NCI-H82 (cell line): ENCODE measurements at regions not wholly inside any gene's neighbourhood (a gene's known extent, or its start where the extent isn't known, plus 50 kb on each side); places are given as distances from the start of the nearest gene placed in this dataset.

Experiments used
- DNase-seq: peaks from one replicate; lab custom pipeline; 2025; lab: John Stamatoyannopoulos, UW

DNA sequence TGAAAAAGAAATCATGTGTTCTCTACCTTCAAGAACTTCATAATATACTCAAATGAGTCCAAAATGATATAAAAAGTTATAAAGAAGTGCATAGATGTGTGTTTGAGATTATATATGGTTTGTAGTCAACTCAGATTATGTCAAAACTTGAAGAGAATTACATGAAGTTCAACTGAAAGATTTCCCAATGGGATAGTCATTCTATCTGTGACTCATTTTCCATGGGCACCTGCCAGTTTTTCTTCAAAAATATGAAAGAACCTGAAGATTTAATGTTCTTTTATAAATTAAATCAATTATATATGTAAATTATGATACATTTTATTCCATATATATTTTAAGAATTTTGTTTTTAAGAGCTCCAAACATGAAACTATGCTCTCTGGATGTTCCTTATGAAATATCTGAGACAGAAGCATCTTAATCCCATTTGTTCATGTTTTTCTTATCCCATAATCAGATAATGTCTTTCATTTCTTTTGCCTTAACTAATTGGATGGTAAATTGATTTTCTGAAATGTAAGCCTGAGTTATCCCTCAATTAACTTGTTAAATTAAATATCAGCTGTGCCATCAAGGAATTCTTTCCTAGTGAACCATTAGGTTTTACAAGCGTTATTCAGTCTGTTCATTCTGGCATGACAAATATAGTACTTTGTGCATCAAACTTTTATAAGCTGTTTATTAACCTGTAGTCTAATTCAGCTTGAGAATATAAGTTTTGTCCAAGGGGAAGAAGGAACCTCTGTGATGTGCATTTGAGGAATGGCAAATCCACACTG lies 387.1 kb downstream of the IPMK start:
- peak; percentile 39 for DNase-seq

DNA sequence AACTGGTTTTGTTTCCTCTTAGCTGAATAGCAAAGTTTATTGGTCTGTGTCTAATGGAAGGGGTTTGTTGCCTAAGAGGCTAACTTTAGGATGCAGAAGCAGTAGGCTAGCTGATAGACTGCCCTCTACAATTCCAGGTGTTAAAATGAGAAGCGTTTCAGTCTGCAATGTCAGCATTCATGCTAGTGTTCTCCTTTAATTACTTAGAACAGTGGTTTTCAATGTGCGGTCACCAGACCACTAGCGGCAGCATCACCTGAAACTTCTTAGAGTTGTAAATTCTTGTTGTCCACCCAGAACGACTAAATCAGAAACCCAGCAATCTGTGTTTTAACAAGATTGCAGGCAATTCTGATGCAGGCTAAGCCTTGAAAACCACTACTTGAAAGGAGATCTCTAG lies 392.9 kb downstream of the IPMK start:
- DNase-seq, result peak; percentile 20

DNA sequence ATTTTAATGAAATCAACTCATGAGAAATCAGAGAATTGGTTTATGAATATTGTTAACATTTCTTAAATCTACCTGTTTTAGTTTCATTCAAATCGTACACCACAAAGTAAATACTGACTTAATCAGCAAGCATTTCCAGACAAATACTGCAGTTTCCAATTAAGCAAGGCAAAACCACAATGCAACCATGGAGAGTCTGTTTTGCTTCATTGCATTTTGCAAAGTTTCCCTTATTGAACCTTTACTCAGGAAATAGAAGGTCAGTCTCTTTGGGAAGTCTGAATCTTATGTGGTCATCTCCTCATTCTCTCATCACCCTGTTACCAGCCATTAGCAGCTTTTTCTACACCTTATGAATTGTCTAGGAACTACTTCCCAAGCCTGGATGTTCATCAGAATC lies 400.5 kb downstream of the IPMK start:
- no peak for DNase-seq

DNA sequence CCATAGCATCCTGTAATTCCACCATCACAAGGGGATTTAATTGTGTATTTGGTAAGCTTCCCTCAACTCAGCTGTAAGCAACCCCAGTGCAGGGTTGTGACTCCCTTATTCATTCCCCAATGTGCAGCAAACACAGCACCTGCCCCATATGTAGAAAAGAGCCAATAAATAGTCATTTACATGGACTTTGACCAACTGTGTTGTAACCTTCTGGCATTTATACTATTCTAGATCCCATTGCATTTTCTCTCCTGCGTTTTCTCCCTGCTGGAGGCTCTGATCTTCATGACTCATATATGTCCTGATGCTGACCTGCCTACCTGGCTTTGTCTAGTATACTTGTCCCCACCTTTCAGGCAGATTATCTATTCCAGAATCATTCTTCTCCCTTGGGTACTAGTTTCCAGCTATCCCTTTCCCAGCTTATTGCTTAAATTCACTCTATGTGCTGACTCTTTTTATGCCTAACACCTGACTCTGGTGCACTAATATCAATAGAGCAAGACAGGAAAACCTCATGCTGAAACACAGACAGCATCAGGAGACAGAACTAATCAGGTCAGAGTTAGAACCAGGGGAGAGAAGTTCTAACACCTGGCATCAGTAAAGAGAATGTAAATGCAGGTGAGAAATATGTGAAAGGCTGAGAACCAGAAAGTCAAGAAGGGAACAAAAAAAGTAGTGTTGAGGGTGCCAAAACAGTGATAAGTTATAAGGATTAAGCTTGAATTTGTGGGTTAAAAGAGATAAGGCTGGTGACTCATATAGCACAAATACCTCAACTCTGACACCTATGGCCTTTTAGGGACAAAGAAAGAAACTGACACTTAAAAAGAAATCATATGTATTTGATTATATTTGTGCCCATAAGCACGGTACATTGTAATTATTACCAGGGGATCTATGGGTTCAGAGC lies 402.7 kb downstream of the IPMK start:
- DNase-seq, result no peak

DNA sequence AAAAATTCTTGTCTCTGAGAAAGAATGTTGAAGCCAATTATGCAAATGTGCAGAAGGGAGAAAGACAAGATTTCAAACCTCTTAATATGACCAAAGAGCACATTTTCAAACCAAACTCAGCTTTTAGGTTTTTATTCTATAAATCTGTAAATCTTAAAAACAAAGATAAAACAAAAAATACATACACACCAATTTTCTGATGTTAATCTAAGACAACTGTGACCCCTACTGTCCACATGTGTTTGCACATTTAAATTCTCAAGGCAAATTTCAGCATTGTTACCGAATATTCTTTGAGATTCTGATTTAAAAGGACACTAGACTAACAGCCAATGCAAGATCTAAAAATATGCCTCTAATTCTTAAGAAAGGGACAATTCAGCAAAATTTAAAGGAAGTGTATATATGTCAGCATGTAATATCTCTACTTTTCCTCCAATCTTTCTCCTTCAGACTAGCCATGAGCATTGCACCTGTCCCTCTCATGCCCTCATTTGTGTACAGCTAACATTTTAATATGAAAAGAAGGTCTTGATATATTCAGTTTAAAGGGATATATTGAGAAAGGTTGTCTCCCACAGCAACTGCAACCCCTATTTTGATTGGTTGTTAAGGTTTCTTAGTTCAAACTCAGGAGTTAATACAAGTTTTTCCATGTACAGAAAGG lies 417.9 kb downstream of the IPMK start:
- peak; percentile 1 for DNase-seq

DNA sequence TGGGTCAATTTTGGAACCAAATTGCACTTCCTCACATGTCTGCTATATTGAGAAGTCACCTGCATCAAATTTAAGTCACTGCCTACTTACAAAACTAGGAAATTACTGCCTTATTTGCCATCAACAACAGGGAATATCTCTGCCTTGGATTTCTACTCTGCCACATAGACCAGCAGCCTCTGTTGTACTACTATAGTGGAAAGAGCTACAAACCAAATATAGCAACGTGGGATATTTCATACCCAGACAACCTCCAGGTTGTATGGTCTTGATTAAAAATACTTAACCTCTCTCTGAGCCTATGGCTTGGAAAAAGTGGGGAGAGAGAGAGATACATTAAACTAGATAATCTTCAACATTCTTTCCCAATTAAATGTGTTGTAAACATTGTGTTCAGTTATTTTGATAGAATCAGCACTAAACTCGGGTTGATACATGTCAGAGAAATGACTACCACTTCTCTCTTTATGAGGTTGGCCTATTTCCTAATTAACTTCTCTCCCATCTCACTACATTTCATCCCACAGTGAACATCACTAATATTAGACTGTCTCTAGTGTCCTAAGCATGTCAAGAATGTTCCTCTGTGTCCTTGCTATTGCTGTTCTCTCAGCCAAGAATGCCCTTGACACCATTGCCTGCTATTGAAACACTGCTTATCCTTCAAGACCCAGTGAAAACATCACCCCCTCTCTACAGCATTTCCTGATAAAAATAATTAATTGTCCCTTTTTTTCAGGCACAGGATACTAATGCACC lies 421.2 kb downstream of the IPMK start:
- DNase-seq, result no peak

DNA sequence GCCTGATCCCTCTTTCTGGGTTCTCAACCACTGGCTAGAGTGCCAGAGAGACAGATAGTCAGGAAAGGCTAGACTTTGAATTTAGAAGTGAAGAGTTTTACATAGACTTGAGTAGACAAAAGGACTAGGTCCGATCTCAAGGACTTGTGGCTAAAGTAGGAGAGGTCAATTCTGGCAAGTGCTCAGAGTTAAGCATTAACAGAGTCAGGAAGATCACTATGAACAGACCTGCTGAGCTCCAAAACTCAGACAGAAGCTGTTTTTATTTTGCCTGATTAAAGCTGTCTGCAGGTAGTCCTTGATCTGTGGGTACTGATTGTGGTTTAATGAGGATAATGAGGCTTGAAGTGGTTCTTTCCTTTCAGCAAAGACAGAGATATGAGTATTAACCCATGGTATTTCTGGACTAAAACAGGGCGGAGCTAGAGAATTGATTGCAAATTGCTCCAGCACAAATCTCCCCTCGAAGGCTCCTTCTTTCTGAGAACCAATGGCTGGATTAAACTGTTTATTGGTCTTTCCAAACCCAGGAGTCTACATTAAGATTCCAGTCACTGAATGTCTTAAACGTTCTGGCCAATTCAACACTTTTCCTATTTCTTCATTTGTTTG lies 423.2 kb downstream of the IPMK start:
- DNase-seq, result no peak

DNA sequence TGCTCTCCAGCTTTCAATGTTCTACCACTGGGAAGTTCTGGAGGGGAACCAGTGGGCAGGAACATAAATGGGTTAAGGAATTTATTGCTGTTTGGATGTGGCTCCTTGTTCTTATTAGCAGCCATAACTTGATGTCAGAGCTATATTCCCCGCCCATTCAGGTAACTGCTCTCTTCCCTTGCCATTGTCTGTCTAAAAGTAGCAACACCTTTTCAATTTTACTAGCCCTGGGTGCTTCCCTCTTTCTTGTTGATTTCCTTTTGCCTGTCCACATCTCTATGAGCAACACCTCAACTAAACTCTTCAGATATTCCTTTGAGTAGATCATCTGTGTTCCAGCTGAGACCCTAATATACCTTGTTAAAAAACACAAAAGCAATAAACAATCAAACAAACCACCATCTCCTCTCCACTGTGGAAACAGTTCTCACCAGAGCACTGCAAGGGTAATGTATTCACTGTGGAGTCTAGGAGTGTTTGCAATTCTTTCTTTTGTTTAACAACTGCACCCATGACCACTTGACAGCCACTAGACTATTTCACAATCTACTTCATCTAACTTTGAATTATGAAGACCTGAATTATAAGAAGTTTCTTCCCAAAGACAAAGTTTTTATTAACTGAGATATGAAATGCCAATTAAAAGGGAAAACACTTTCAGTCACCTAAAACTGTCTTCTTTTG lies 436.7 kb downstream of the IPMK start:
- DNase-seq, result no peak

DNA sequence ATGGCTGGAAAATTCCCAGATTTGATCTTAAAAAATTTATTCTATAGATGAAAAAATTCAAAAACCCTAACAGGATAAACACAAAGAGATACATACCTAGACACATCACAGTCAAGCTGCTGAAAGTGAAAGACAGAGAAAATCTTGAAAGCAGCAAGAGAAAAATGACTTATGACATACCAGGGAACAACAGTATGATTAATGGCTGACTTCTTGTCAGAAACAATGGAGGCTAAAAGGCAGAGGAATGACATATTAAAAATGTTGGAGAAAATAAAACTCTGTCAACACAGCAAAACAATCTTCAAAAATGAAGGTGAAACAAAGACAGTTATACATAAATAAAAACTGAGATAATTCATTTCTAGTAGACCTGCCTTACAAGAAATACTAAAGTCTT lies 442.7 kb downstream of the IPMK start:
- no peak for DNase-seq

DNA sequence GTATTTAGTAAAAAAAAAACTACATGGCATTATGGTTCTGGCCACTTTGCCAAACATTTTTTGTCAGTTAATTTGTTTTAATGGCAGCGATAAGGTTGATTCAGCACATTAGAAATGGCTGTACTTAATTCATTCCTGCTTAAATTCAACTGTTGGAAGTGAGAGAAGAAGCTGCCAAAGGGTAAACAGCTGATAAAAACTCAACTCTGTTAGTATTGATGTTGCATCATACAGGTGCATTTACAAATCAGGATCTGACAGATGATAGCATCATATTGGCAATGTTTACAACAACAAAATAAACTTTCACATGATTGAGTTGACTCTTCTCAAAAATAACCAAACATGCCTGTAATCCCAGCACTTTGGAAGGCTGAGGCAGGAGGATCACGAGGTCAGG lies 444.3 kb downstream of the IPMK start:
- no peak for DNase-seq

DNA sequence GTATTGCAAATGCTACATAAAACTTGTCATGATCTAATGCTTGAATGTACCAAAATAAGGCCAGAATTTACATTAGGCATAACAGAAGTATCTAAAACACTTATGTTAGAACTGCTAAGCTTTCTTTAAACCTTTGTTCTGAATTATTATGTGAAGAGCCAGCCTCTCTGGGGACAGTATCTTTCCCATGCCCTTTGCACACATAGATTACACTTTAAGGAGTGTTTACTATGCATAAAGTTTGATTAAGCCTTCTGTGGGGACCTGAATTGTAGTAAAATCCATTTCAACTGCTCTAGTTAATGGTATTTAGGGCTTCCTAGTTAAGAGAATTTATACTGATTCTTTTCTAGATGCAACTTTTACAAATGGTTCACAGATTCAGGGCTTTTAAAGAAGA lies 444.7 kb downstream of the IPMK start:
- no peak for DNase-seq

DNA sequence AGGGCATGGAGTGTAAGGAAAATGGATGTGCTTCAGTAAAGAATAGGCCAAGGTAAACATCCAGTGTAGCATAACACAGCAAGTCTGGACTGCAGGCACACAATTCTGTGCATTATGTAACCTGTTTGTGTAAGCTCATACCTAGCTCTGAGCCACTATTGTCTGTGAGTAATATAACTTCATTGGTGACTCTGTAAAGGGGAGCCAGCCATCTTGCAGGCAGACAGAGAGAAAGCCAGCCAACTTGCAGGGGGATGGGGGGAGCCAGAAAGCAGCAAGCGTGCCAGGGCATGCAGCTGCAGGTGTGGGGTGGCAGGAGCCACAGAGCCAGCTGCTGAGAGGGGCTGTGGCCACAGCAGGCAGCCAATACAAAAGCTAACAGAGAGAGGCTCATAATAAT lies 449.2 kb downstream of the IPMK start:
- no peak for DNase-seq

DNA sequence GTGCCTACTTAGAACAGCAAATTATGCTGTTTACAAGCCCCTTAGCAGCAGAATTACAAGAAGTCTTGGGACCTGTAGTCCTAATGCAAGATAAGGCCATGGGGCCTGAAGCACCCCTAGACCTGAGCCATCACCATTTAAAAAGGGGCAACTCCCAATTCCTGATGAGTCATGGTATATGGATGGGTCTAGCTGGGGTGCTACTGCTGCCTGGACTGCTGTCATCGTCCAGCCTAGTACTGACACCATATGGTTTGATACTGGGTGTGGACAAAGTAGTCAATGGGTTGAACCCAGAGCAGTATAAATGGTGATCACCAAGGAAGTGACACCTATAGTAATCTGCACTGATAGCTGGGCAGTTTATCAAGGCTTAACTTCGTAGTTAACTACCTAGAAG lies 450.0 kb downstream of the IPMK start:
- DNase-seq, result no peak

DNA sequence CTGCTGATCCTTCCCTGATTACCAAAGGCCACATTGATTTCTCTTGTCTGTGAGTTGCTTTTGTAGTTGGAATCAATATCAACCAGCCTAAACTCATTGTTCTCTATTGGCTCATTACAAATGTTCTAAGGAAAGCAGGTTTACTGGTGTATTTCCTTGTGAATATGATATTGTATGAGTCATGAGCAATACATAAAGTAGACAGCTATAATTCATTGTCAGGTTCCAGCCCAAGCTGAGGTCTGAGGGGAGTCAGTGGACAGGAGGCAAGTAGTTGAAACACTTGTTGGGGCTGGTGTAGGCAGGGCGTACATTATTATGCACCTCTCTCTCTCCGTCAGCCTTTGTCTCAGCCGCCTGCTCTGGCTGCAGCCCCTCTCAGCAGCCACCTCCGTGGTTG lies 451.7 kb downstream of the IPMK start:
- DNase-seq, result no peak

DNA sequence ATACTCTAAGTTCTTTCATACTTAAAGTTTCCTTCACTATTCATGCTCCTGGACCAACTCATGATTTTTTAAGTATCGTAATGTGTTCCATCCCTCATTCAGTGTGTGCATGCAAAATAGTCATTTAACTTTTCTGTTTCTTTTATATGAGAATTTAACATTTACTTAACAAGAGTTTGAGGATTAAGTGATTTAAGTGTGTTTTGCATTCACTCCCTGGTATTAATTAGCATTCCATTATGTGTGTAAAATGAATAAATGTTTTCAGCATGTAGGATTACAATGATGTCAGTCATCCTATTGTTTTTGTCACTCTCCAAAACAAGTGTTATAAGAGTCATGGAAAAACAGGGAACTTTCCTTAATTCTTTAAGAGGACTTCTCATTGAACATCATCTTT lies 457.7 kb downstream of the IPMK start:
- no peak for DNase-seq

DNA sequence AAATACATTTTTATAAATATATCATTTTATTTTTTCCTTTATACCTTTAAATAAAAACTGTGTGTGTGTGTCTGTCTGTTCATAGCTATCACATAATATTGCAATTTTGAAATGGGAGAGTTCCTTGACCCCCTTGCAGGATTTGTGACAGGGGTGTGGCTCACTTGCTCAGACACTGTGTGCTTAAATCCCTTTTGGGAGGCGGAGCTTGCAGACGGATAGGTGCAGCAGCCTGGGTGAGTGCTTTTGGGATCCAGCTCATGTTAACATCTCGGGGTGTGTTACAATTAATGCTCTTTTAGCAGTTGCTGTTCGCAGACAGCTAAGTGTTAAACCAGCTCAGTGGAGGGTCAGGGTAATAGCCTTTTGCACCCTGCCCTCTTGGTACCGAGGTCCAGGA lies 459.8 kb downstream of the IPMK start:
- no peak for DNase-seq

DNA sequence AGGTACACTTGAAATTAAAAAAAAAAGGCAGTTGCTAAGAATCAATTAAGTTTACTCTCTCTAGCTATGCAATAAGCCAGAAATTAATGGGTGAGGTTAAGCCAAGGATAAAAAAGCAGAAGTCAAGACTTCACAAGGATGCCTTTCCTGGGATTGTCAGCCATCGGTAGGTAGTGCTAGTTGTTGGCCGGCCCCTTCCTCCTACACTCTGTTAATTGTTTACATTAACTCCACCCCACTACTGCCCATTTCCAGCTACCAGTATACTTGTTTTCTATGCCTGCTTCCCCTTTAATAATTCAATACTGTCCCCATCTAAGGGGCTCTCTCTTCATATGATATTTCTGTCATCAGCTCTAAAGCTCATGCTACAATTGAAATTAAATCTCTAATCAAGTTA lies 461.0 kb downstream of the IPMK start:
- no peak for DNase-seq

DNA sequence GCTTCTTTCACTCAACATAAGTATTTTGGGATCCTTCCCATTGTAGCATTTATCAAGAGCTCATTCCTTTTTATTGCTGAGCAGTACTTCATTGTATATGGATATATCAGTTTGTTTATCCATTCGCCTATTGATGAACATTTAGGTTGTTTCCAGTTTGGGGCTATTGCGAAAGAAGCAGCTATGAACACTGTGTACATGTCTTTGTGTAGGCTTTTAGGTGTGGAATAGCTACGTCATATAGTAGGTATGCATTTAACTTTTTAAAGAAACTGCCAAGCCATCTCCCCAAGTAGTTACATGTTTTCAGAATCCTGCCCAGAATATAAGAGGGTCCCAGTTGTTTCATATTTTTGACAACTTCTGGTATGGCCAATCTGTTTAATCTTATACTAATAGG lies 468.1 kb downstream of the IPMK start:
- no peak for DNase-seq

DNA sequence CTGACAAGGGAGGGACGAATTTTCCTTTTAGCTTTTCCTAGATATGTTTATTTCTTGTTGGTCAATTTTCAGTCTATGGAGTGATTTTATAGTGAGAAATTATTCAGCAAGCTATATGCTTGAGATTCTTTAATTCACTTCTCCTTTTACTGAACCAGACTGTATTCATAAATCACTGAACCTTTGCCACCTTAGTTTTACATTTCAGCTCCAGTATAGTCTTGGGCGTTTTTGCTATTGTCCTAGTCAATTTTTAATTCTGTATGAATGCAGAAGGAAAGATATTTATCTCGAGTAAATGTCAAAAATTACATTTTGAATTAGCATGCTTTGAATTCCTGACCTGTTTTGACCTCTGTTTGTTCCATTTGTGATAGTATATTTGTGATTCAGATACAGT lies 468.9 kb downstream of the IPMK start:
- DNase-seq, result no peak

DNA sequence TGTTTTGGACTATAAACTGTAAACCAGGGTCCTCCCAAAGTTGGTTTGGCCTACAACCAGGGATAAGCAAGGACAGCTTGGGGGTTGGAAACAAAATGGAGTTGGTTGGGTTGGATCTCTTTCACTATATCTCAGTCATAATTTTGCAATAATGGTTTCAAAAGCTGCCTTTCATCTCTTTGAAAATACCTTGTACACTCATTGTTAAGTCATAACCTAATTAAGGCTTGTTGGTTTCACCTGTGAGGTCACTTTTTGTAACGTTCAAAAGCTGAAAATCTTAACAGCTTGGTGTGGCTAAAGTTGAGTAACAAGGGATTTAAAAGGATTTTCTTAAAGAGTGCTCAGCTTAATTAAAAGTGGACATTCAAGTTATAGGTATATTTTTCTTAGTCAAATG lies 476.1 kb downstream of the IPMK start:
- no peak for DNase-seq

DNA sequence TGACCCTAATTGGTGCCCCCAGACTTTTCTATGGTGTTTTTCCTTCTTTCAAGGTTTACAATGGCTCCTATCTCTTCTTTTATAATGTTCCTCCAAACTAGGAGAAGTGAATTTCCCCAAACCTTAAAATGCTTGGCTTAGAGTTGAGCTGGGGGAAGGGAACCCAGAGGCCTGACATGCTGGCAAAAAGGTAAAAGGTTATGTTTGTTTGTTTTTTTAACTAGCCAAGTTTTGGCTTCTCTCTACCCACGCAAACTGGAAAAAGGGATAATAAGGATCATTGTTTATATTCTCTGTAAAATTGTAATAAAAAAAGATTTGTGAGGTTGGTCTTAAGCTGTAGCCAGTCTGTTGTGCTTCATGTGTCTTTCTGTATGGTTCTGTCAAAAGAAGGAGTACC lies 477.0 kb downstream of the IPMK start:
- DNase-seq, result no peak
